WTC11 (cell line): ENCODE measurements at regions not wholly inside any gene's neighbourhood (a gene's known extent, or its start where the extent isn't known, plus 50 kb on each side); places are given as distances from the start of the nearest gene placed in this dataset.

Experiments used
- AR ChIP-seq: fragments of 250-450 bp; sonication (Bioruptor Pico); IDR thresholded peaks from 2 replicates; pipeline ENCODE4 v1.9.0; 2021; ENCODE audit warnings: mild to moderate bottlenecking
- FOXP1 ChIP-seq: sonication (generic); formaldehyde crosslinking; IDR thresholded peaks from 2 replicates; pipeline ENCODE4 v1.8.0; 2022; ENCODE audit warnings: missing genetic modification reagents, mild to moderate bottlenecking, moderate library complexity, borderline replicate concordance
- HMGXB4 ChIP-seq: sonication (generic); formaldehyde crosslinking; IDR thresholded peaks from 2 replicates; pipeline ENCODE4 v1.8.1; 2023; ENCODE audit warnings: mild to moderate bottlenecking, moderate library complexity, missing genetic modification reagents
- IRF2 ChIP-seq: sonication (generic); formaldehyde crosslinking; IDR thresholded peaks from 2 replicates; pipeline ENCODE4 v1.8.0; 2022; ENCODE audit warnings: low read depth, missing genetic modification reagents, borderline replicate concordance
- MAX ChIP-seq: sonication (generic); formaldehyde crosslinking; IDR thresholded peaks from 2 replicates; pipeline ENCODE4 v1.8.0; 2022; ENCODE audit warnings: mild to moderate bottlenecking, missing genetic modification reagents
- SMAD4 ChIP-seq: sonication (generic); formaldehyde crosslinking; IDR thresholded peaks from 2 replicates; pipeline ENCODE4 v1.8.0; 2022; ENCODE audit warnings: mild to moderate bottlenecking, missing genetic modification reagents
- SP1 ChIP-seq: sonication (generic); formaldehyde crosslinking; conservative IDR thresholded peaks from 2 replicates; pipeline ENCODE4 v1.8.1; 2022; ENCODE audit warnings: missing genetic modification reagents
- TCF7 ChIP-seq: sonication (generic); formaldehyde crosslinking; IDR thresholded peaks from 2 replicates; pipeline ENCODE4 v1.8.0; 2022; ENCODE audit warnings: mild to moderate bottlenecking, low read depth, missing genetic modification reagents, moderate library complexity
- TEAD4 ChIP-seq: sonication (generic); formaldehyde crosslinking; IDR thresholded peaks from 2 replicates; pipeline ENCODE4 v1.8.0; 2022; ENCODE audit warnings: mild to moderate bottlenecking, missing genetic modification reagents
- ZNF396 ChIP-seq: fragments of 250-450 bp; sonication (Bioruptor Pico); IDR thresholded peaks from 2 replicates; pipeline ENCODE4 v1.8.0; 2021; ENCODE audit warnings: mild to moderate bottlenecking, moderate library complexity, borderline replicate concordance
- TF ChIP-seq, protein P1 (sequence below): fragments of 200-600 bp; IDR thresholded peaks from 2 replicates; pipeline ENCODE4 v1.8.0; 2022; ENCODE audit warnings: antibody characterized with exemption
- TF ChIP-seq, protein P2 (sequence below): sonication (generic); formaldehyde crosslinking; IDR thresholded peaks from 2 replicates; pipeline ENCODE4 v1.8.1; 2022; ENCODE audit warnings: low read depth, mild to moderate bottlenecking, moderate library complexity, missing genetic modification reagents, borderline replicate concordance
- TF ChIP-seq, protein P3 (sequence below): sonication (generic); formaldehyde crosslinking; IDR thresholded peaks from 2 replicates; pipeline ENCODE4 v1.8.1; 2023; ENCODE audit warnings: mild to moderate bottlenecking, missing genetic modification reagents

- TF ChIP-seq, protein P1, sequence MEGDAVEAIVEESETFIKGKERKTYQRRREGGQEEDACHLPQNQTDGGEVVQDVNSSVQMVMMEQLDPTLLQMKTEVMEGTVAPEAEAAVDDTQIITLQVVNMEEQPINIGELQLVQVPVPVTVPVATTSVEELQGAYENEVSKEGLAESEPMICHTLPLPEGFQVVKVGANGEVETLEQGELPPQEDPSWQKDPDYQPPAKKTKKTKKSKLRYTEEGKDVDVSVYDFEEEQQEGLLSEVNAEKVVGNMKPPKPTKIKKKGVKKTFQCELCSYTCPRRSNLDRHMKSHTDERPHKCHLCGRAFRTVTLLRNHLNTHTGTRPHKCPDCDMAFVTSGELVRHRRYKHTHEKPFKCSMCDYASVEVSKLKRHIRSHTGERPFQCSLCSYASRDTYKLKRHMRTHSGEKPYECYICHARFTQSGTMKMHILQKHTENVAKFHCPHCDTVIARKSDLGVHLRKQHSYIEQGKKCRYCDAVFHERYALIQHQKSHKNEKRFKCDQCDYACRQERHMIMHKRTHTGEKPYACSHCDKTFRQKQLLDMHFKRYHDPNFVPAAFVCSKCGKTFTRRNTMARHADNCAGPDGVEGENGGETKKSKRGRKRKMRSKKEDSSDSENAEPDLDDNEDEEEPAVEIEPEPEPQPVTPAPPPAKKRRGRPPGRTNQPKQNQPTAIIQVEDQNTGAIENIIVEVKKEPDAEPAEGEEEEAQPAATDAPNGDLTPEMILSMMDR: no peak
- TF ChIP-seq SMAD4 (CRISPR knock-in tag): no peak
- TF ChIP-seq SP1: no peak
- TF ChIP-seq TEAD4 (CRISPR knock-in tag): no peak
- TF ChIP-seq HMGXB4 (CRISPR knock-in tag): no peak
- no peak for TF ChIP-seq FOXP1 (CRISPR knock-in tag)
- TF ChIP-seq TCF7 (CRISPR knock-in tag): no peak
- no peak for TF ChIP-seq ZNF396
- TF ChIP-seq, protein P2, sequence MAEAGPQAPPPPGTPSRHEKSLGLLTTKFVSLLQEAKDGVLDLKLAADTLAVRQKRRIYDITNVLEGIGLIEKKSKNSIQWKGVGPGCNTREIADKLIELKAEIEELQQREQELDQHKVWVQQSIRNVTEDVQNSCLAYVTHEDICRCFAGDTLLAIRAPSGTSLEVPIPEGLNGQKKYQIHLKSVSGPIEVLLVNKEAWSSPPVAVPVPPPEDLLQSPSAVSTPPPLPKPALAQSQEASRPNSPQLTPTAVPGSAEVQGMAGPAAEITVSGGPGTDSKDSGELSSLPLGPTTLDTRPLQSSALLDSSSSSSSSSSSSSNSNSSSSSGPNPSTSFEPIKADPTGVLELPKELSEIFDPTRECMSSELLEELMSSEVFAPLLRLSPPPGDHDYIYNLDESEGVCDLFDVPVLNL (CRISPR knock-in tag): no peak
- TF ChIP-seq, protein P3, sequence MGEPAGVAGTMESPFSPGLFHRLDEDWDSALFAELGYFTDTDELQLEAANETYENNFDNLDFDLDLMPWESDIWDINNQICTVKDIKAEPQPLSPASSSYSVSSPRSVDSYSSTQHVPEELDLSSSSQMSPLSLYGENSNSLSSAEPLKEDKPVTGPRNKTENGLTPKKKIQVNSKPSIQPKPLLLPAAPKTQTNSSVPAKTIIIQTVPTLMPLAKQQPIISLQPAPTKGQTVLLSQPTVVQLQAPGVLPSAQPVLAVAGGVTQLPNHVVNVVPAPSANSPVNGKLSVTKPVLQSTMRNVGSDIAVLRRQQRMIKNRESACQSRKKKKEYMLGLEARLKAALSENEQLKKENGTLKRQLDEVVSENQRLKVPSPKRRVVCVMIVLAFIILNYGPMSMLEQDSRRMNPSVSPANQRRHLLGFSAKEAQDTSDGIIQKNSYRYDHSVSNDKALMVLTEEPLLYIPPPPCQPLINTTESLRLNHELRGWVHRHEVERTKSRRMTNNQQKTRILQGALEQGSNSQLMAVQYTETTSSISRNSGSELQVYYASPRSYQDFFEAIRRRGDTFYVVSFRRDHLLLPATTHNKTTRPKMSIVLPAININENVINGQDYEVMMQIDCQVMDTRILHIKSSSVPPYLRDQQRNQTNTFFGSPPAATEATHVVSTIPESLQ: no peak
- no peak for TF ChIP-seq MAX (CRISPR knock-in tag)
- TF ChIP-seq IRF2 (CRISPR knock-in tag): no peak
- no peak for TF ChIP-seq AR
These were observed 194.9 kb downstream of the UTP18 start for GRCh38 chr17:51455211-51455610.
